ENCODE measurements at regions not wholly inside any gene's neighbourhood (a gene's known extent, or its start where the extent isn't known, plus 50 kb on each side); places are given as distances from the start of the nearest gene placed in this dataset.

DNA sequence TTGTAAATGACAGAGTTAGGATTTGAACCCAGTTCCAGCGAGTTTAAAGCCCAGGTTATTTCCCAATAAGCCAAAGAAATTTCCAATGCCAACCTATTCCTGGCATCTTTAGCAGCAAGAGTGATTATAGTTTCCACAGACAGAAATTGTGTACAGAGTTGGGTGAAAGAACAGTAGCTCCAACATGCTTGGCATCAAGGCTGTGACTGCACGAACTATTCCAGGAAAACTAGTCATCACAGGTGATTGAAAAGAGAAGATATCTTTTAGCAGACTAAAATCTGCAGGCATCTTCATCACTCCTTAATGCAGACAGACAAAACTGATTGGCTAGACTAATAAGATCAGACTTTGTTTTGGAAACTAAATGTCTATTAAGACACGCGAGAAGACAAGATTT, 262.7 kb upstream of the PLEKHG7 start:
- Histone ChIP-seq H2AFZ (ENCODE audit: low read length) (no peak overlapping the region), H4K20me1 (ENCODE audit: insufficient read depth, low read length) (no peaks in the 10 kb centered on the region), H3K27ac (ENCODE audit: low read depth, low read length, poor library complexity, severe bottlenecking) (no peak overlapping the region), H3K9me3 (ENCODE audit: low read length) (peaks cover 24% of the 10 kb centered on the region; the same call in 1 of the 2 replicates), H3K9me2 (ENCODE audit: insufficient read depth, low read length) (no peaks in the 10 kb centered on the region), H3K4me1 (ENCODE audit: insufficient read depth, low read length, poor library complexity, severe bottlenecking) (peaks cover 56% of the 10 kb centered on the region), H3K36me3 (ENCODE audit: insufficient read depth, low read length) (peaks cover 11% of the 10 kb centered on the region), H3K79me2 (ENCODE audit: insufficient read depth, low read depth, low read length) (no peaks in the 10 kb centered on the region), H3K4me2 (ENCODE audit: low read length) (no peak overlapping the region), H3K4me3 (ENCODE audit: low read depth, low read length, poor library complexity, severe bottlenecking) (no peak overlapping the region)
- CTCF ChIA-PET (ENCODE audit: unreplicated experiment), result no interaction called here
- POLR2A ChIA-PET, result interaction anchor here (0.8 to 3.9 kb wide), 6 partner anchors 8 to 294 kb away, joined by 3 to 13 read pairs (median 6); partner anchors contain the start of gene BTG1
- TF ChIP-seq EZH2phosphoT487 (IDR thresholded peaks at IDR 0.05; ENCODE audit: borderline replicate concordance, low read depth, low read length), result no peak
- TF ChIP-seq, protein P1, sequence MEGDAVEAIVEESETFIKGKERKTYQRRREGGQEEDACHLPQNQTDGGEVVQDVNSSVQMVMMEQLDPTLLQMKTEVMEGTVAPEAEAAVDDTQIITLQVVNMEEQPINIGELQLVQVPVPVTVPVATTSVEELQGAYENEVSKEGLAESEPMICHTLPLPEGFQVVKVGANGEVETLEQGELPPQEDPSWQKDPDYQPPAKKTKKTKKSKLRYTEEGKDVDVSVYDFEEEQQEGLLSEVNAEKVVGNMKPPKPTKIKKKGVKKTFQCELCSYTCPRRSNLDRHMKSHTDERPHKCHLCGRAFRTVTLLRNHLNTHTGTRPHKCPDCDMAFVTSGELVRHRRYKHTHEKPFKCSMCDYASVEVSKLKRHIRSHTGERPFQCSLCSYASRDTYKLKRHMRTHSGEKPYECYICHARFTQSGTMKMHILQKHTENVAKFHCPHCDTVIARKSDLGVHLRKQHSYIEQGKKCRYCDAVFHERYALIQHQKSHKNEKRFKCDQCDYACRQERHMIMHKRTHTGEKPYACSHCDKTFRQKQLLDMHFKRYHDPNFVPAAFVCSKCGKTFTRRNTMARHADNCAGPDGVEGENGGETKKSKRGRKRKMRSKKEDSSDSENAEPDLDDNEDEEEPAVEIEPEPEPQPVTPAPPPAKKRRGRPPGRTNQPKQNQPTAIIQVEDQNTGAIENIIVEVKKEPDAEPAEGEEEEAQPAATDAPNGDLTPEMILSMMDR (conservative IDR thresholded peaks at IDR 0.05; ENCODE audit: low read length), result no peak
- no peak for DNase-seq (ENCODE audit: low spot score)
- intact Hi-C loops (cut with micrococcal nuclease; ENCODE audit: unreplicated experiment), result no loop called here
- BruUV-seq (replicated peaks), result no TSS peak

DNA sequence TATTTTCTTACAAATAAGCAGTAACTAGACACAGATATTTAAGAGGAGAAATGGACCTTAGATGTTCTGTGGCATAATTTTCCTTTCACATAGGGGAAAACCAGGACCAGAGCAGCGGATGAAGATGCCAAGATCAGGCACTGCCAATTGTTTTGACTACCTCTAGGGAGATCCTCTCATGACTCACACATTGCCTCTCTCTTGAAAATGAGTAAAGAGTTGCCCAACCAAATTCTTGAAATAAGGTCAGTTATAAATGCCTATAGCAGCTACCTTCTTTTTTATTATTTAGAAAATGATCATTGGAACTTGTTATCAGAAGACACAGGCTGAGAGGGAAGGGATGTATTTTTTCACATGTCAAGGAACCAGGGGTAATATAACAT, 263.4 kb upstream of the PLEKHG7 start:
- intact Hi-C loops (cut with micrococcal nuclease; ENCODE audit: unreplicated experiment), result no loop called here

More for the DNA sequence above, 263.4 kb upstream of the PLEKHG7 start:
- H2AFZ ChIP-seq (ENCODE audit: low read length), result no peak overlapping the region
- no peak for DNase-seq (ENCODE audit: low spot score)
- peaks cover 11% of the 10 kb centered on the region for H3K36me3 ChIP-seq (ENCODE audit: insufficient read depth, low read length)
- H3K4me2 ChIP-seq (ENCODE audit: low read length), result no peak overlapping the region
- ChIA-PET CTCF (ENCODE audit: unreplicated experiment) (no interaction called here), POLR2A (interaction anchor here (0.8 to 1.7 kb wide), 5 partner anchors 9 to 294 kb away, joined by 3 to 6 read pairs (median 5); partner anchors contain the start of gene BTG1)
- no peaks in the 10 kb centered on the region for H4K20me1 ChIP-seq (ENCODE audit: insufficient read depth, low read length)
- H3K4me1 ChIP-seq (ENCODE audit: insufficient read depth, low read length, poor library complexity, severe bottlenecking), result peaks cover 56% of the 10 kb centered on the region
- no peaks in the 10 kb centered on the region for H3K79me2 ChIP-seq (ENCODE audit: insufficient read depth, low read depth, low read length)
- peaks cover 25% of the 10 kb centered on the region; the same call in 1 of the 2 replicates for H3K9me3 ChIP-seq (ENCODE audit: low read length)
- H3K9me2 ChIP-seq (ENCODE audit: insufficient read depth, low read length), result no peaks in the 10 kb centered on the region
- H3K4me3 ChIP-seq (ENCODE audit: low read depth, low read length, poor library complexity, severe bottlenecking), result no peak overlapping the region
- no TSS peak for BruUV-seq (replicated peaks)
- no peak overlapping the region for H3K27ac ChIP-seq (ENCODE audit: low read depth, low read length, poor library complexity, severe bottlenecking)
- TF ChIP-seq EZH2phosphoT487 (IDR thresholded peaks at IDR 0.05; ENCODE audit: borderline replicate concordance, low read depth, low read length), result no peak
- TF ChIP-seq, protein P1 (conservative IDR thresholded peaks at IDR 0.05; ENCODE audit: low read length), result no peak

All from OCI-LY7 (cell line).